Stimulated activated CD8-positive, alpha-beta memory T cell treated with anti-CD3 and anti-CD28 coated beads, Interleukin-15, amount 100 ng/mL, for 1 hour (primary cell): ENCODE measurements at regions not wholly inside any gene's neighbourhood (a gene's known extent, or its start where the extent isn't known, plus 50 kb on each side); places are given as distances from the start of the nearest gene placed in this dataset.

Experiments used
- DNase-seq: peaks from one replicate; pipeline ENCODE4 v3.0.0-alpha.2; 2020; ENCODE audit warnings: low read depth

DNA sequence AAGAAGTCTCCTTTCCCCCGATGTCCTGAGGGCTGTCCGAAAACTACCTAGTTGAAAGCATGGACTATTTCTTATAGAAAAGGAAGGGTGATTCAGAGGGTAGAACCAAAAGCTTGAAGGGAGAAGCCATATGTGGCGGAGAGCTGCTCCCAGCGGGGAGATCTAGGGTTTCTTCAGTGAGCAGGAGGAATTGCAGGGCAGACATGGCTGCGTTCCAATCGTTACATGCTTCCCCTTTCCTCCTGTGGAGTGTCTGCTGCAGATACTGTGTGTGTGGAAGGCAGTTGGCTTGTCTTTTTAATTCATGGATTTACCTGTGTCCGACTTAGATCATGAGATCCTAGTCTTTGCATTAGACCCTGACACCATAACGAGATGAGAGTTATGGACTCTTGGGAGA, 799.5 kb downstream of the QKI start:
- DNase-seq = no peak

DNA sequence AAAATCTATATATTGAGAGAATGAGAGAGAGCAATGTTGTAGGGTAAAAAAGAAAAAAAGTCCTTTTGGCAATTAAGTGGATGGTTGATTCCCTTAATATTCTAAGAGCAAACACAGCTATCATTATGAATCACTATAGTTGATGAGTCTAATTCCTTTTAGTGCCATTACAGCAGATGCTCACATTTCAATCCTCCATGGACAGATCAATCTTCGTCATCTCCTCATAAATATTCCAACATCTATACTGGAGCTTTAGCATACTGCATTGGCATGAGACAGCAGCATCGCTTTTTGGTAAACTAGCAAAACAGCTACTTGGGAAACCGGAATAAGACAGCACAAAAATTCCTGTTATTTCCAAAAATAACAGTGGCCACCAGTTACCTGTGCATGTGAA, 796.7 kb downstream of the QKI start:
- no peak for DNase-seq

DNA sequence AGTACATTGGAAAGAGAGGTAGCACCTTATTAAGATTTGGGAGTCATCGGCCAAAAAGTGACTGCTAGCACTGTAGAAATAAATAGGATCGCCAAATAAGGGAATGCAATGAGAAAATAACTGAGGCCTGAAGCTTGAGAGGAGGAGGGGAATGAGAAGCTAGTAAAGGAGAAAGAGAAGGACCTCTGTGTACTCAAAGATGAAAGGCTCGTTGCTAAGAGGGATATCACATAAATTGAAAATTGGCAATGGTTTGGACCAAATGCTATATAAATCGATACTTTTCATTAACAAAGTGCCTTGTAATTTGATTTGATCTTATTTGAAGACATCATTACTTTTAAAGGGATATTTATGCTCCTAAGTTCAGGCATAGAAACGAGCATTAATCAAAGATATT, 796.3 kb downstream of the QKI start:
- DNase-seq = no peak

DNA sequence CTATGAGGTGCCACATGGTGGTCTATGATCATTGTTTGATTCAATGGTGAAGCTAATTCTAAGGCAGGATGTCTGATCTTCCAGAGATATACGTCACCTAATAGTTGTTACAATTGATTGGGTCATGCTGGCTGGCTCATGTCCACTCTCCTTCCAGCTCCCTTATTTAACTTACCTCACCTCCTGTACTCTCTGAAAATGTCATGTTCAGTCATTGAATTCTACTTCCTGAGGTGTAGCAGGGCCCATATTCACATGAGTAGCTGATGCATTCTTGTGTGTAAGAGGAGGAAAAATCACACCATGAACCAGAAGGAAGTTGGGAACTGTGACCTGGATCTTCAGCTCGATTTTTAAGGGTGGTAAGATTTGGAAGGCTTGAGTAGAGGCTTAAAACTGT, 795.8 kb downstream of the QKI start:
- DNase-seq = no peak

DNA sequence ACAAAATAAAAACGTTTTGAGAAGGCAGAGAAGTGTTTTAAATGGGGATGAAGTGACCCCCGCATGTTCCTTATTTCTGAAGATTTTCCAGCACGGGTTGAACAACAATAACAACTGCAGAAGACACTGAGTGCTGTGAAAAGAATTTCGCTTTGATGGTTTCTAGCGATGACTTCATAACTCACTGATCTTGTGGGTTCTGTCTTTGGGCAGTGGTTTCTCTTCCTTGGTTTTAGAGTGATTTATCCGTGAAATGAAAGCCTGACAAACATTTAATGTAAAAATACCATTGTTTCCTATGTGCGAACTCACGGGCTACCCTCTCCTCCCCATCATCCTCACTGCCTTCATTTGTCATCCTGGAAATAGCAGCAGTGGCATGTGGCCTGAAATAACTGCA, 793.9 kb downstream of the QKI start:
- DNase-seq = no peak

DNA sequence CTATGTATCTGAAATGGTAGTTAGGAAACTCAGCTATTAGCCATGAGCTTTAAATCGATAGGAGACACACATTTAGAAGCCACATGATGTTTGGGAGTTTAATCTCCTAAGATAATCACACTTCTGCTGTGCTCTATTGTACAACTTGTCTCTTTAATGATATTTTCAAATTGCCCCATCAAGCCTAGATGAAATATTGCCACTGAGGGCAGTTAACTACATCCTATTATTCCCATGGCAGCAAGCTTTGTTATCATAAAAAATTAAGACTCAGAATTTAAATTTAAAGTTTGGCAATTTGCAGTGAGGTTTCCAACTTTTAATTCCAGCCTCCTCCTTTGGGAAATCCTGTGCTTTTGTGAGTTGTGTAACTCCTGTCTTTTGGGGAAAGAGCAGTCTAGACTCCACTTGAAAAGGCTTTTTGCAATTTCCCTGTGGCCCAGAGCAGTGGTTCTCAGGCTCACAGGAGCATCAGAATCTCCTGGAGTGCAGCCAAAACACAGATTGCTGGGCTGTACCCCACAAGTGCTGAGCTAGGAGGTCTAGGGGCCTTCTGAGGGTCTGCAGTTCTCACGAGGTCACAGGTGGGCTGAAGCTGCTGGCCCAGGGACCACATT, 792.4 kb downstream of the QKI start:
- no peak for DNase-seq

DNA sequence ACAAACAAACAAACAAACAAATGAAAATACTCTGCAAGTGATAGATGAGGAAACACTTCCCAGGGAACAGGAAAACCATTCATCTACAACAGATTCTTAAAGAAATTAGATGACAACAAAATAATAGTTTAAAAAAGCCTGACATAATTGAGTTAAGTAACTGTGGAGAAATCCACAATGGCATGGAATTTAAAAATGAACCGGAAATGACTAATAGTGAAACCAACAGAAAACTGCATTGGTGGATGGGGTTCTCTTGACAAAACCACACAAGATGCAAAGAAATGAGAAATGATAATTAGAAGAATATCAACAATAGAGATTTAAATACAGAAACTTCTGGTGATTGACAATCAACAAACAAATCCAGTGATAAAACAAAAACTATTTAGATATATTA, 785.6 kb downstream of the QKI start:
- no peak for DNase-seq

DNA sequence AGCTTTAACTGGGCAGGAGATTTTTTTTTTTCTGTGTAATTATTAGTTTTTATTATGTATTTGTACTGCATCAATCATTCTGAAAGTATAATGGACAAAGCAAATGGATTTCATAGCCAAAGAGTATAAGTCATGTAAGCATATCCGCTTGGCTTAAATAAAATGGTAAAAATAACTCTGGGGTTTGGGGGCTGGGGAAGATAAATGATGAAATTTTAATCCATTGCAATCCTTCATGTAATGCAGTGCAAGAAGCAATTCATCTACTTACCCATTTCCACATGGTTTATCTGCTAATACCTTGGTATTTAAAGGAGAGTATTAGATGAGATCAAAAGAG, 781.4 kb downstream of the QKI start:
- no peak for DNase-seq

DNA sequence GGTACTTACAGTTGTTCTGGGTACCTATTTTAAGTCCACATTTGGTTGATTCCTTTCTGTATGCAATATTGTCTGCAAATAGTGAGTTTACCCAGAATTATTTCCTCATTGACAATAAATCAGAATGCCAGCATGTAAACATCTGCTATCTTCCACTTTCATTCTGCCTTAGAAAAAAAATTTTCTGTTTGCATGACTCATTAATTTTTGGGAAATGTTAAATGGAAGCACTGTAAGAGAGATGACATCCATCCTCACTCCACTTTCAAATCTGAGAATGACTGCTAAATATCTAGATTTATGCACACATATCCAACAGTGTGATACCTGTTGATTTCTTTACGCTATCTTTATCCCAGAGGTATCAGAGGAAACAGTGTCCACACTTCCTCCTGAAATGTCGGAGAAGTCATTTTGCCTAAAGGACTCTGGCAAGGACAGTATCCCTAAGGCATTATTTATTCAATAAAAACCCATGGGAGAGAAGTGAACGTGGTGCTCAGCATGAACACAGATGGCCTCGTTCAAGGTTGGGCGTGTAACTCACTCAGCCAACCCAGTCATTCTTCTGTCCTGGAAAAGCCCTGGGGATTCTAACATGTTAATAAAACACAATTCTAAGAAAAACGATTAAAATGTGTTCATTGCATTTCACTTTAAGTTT, 780.9 kb downstream of the QKI start:
- DNase-seq = no peak

DNA sequence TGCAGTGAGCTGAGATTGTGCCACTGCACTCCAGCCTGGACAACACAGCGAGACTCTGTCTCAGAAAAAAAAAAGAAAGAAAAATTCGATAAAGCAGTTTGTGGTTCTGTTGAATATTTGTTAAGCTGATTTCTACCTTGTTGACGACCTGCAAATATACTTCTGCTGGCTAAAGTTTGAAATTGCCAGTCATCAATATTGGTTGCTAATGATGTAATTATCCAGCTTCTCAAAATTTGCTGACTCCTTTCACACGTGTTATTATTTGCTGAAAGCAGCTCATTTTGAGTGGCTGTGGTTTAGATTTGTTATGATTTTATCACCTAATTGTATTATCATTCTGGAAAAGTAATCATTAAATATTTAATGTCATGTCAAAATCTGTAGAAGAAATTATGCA, 774.3 kb downstream of the QKI start:
- no peak for DNase-seq

DNA sequence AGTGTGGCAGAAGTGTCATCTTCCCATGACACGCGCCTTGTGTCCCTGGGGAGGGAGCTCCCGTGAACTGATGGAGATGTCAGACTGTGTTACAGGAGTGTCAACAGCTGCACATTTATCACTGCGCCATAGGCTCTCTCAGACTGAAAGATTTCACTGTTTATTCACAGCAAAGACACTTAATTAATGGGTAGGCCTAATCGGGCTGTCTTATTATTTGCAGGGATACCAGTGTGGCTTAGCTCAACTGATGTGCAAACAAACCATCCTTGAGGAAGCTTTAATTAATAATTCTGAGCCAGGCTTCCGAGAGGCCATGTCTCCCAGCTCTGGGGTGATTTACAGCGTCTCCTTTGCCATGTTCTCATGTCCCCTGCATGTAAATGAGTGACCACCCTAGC, 771.0 kb downstream of the QKI start:
- no peak for DNase-seq

DNA sequence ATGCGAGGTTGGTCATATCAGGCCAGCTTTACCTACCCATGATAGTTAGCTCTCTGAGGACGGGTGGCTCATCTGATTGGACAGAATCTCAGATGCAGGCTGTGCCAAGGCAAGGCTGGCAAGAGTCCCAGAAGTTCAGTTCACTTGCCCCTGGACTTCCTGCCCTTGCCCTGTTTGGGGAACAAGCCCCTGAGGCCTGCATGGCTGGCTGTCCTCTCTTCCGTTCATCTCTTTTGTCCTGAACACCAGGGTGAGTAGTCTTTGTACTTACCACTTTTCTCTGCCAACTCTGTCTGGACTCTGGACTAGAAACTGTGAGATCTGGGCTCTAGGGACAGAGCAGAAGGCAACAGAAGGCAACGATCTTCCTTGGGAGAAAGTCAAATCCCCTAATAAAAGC, 769.9 kb downstream of the QKI start:
- DNase-seq = no peak

DNA sequence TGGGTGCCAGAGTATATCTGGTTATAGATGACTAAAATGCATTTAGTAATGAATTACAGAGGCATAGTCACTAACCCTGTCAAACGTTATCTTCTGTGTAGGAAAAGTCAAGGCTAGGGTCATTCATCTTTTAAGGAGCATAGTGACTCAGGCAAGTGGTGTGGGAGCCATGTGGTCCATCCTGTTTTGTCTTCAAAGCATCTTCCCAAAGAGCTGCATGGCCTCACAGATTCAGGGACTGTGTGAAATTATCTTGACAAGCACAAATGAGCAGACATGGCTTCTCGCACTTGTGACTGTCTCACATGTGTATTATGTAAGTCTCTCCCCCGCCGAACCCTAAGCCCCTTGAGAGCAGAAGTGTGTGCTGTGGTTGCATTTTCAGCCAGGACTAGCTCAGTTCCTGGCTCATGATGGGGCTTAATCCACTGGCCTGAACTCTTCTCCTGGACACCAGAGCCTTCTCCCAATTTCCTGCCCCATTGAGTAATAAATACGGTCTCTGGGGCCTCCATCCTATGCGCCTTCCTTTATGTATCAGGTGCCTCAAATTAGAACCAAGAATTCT, 769.1 kb downstream of the QKI start:
- no peak for DNase-seq

DNA sequence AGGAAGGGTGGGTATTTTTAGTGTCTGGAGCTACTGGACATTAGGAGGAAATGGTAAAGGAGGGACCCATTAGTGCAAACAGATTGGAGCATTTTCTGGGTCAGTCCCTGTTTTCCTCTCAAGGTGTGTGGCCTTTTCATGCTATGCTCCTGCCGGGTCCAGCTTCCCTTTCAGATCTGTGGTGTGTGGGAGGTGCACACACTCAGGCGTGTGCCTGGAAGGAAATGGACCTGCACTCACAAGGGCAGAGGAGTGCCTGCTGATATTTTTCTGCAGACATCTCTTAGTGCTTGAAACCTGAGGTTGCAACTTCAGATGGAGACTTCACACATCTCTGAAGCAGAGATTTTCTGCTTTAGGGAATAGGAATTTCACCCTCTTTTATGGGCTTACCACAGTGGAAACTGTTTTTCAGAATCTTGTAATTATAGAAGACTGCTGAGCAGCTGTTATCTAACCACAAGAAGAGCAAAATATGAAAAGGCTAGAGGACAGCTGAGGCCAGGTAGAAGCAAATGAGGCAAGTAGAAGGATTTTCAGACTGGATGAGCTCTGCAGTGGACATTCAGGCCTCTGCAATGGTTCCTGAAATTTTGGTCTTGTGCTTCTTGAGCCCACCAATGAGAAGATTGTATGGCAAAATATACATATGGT, 764.3 kb downstream of the QKI start:
- no peak for DNase-seq

DNA sequence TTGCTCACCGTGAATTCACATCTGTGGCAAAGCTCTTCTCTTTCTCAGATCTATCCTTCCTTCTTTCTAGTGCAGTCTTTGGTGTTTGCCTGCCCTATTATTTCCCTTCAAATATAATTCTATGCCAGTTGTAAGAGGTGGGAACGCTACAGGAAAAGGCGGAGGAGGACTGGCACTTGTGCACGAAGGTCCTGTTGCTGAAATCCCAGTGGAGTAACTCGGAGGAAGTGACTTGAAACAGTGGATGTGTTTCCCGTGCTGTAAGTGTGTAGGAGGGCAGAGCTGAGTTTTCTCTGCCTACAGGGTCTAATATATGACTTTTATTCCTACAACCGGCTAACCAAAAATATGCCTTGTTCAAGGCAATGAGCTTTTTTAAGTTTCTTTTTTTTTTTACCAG, 754.8 kb downstream of the QKI start:
- no peak for DNase-seq

DNA sequence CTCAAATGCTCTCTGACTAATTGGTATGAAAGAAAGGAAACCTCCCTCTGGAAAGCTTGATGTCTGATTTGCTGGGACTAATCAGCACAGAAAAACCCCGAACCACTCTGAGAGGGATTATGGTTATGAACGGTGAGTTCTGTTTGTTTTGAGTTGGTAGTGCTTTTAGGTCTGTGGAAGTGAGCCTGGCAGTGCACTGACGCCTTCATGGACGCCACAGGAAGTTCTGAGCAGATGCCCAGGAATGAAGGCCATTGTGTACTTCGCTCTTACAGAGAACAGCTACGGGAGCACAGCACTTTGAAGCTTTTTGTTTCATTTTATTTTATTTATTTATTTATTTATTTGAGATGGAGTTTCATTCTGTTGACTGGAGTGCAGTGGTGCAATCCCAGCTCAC, 754.1 kb downstream of the QKI start:
- DNase-seq = no peak

DNA sequence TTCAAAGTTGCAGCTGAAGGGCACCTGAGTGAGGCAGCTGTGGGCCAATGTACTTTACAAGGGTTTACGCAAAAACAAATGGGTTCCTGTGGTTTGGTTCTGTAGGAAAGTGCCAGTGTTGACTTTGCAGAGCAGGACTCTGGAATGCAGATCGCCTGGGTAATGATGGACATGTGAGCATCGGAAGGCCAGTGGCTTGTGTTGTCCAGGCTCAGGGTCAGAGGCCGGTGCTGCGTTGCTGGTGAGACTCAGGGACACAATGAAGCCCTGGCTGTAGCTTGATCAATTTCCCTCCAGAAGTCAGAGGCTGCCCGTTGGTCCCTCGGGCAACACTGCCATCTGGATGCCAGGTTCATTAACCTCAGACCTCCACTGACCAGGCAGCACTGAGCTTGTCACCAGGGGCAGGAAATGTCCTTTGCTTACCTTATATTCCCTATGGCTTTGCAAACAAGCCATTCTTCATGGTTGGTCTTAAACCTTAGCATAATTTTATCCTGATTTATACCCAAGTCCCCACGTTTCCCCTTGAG, 753.4 kb downstream of the QKI start:
- no peak for DNase-seq

DNA sequence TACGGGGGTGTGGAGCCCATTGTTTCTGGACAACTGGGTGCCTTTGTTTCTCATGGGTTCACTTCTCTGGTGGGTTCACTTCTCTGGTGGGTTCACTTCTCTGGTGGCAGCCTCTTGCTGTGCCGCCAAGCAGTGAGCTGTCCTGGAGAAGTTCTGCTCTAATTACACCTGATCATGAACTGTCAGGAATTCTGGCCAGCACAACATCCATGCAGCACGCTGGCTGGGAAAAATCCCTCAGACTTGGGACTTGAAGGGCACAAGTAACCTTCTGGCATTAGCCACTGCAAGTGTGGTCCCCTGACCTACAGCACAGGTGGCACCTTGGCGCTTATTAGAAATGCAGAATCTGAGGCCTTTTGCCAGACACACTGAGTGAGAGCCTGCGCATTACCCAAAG, 752.5 kb downstream of the QKI start:
- DNase-seq = no peak

DNA sequence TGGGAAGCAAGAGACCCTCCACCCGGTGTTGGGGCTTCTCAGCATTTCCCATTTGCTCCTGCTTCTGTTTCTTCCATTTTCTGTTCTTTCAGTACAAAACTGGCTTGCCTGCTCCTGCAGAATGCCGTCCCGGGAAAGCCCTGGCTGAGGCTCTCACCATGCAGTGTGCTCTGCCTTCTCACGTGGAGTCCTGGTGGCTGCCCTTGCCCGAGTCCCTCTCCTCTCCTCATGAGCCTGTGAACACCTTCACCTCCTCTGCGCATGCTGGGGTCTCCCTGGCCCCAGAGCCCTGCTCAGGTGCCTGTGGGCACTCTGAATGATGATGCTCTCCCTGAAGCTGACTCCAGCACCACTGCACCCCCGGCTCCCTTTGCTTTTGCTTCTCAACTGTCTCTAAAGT, 752.0 kb downstream of the QKI start:
- no peak for DNase-seq

DNA sequence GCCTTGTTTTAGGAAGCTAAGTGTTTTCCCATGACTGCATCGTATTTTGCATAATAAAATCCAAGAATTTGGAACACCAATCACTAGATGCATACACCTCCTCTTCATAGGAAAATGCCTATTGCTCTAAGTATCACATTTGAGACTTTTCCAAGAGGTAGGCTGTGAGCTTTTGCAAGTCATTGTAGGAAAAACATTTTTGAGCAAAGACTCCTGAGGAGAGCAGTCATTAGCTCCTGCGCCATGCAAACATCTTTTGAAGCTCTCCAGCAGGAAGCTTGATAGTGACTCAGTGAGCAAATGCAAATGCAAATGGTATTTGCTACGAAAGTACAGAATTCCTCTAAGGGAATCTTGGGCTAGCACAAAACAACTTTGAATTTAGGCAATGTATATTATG, 750.4 kb downstream of the QKI start:
- DNase-seq = no peak

DNA sequence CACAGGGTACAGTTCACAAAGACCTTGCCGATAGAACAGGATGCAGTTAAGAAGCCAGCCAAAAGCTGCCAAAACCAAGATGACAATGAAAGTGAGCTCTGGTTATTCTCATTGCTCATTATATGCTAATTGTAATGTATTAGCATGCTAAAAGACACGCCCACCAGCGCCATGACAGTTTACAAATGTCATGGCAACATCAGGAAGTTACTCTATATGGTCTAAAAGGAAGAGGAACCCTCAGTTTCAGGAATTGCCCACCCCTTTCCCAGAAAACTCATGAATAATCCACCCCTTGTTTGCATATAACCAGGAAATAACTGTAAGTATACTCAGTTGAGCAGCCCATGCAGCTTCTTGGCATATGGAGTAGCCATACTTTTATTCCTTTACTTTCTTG, 748.7 kb downstream of the QKI start:
- DNase-seq = no peak

DNA sequence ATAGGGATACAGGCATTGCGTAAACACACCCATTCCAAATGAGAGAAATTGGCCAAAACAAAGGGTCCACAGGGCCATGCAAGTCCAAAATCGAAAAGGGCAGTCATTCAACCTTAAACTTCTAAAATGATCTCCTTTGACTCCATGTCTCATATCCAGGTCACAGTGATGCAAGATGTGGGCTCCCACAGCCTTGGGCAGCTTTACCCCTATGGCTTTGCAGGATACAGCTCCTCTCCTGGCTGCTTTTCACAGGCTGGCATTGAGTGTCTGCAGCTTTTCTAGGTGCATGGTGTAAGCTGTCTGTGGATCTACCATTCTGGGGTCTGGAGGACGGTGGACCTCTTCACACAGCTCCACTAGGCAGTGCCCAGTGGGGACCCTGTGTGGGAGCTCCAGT, 744.5 kb downstream of the QKI start:
- DNase-seq = no peak

DNA sequence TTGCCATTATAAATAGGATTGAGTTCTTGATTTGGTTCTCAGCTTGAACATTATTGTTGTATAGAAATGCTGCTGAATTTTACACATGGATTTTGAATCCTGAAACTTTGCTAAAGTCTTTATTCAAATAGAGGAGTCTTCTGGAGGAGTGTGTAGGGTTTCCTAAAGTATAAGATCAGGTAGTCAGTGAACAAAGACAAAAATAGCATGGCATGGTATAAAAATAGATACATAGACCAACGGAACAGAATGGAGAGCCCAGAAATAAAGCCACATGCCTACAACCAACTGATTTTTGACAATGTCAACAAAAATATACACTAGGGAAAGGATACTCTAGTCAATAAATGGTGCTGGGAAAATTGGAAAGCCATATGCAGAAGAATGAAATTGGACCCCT, 740.1 kb downstream of the QKI start:
- no peak for DNase-seq

DNA sequence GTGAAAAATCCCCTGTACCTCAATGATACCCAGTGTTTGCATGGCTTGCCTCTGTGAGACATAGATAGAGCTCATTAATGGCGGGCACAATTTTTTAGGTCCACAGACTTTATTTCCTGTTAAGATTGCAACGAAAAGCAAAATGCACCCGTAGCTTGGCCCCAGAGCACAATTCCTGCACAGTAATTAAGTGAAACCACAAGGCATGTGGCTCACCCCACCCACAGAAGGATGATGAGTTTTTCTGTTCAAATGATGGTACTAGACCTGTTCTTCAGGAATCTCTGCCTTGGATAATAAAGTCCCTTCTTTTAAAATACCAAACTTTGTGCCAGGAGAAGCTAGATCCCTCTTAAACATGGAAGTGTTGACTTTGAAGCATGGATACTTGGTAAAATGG, 738.1 kb downstream of the QKI start:
- DNase-seq = no peak
